HCT116 (cell line): ENCODE measurements at regions not wholly inside any gene's neighbourhood (a gene's known extent, or its start where the extent isn't known, plus 50 kb on each side); places are given as distances from the start of the nearest gene placed in this dataset.

ENCODE experiments used
- ATAC-seq: fragments of 200-7000 bp; cut with Tn5 transposase; 2 replicates; pipeline ENCODE4 v1.9.1; 2020; ENCODE audit warnings: mild to moderate bottlenecking, moderate library complexity
- BruUV-seq: library from RNA; stranded (reverse); fragments of 400-500 nt; replicated peaks from 2 replicates; lab custom pipeline; 2021; lab: Mats Ljungman, UMichigan
- CTCF ChIA-PET: fragments of 300-600 bp; sonication (Branson Sonifier 250); formaldehyde crosslinking; loops from one replicate; lab custom pipeline; 2021; ENCODE audit warnings: antibody characterized with exemption; lab: Charles Lee
- POLR2A ChIA-PET: fragments of 300-600, 350-600 bp; sonication (Branson Sonifier 250); formaldehyde crosslinking; loops from one replicate; lab custom pipeline; 2021; ENCODE audit warnings: antibody characterized with exemption; lab: Charles Lee
- RAD21 ChIA-PET, 2 experiments: fragments of 300-600 bp; sonication (Branson Sonifier 250); formaldehyde crosslinking; loops; one replicate each; lab custom pipeline; 2023; ENCODE audit warnings: low total read pairs in 2 of 2; ENCODE audit not compliant: uncharacterized antibody in 2 of 2, unreplicated experiment in 2 of 2, low non-redundant PET in 1 of 2; lab: Charles Lee
- DNase-seq: peaks from one replicate; pipeline ENCODE4 v3.0.0-alpha.2; 2010; ENCODE audit warnings: low read depth, low spot score
- H2AFZ ChIP-seq: fragments of 200-600 bp; shearing (Covaris generic), sonication (generic); 2 replicates; pipeline ENCODE4 v1.6.1; 2017; ENCODE audit warnings: low read depth, mixed run types, mixed read lengths, antibody characterized with exemption, low read length; ENCODE audit not compliant: poor library complexity, severe bottlenecking
- H3K27ac ChIP-seq: 2 replicates; pipeline ENCODE4 v1.5.1; 2012; ENCODE audit warnings: low read depth, low read length
- H3K27me3 ChIP-seq: fragments of 200-600 bp; sonication (generic); 2 replicates; pipeline ENCODE4 v1.6.1; 2016; ENCODE audit warnings: mixed run types, low read length, mixed read lengths; ENCODE audit not compliant: insufficient read depth
- H3K36me3 ChIP-seq, 2 experiments: fragments of 200-500 bp in 1 of 2; fragments of 200-600 bp in 1 of 2; sonication (Bioruptor generic) in 1 of 2; sonication (generic) in 1 of 2; 2 replicates each; pipeline versions ENCODE4 v1.5.1 to v1.6.1; 2014 to 2016; ENCODE audit warnings: low read length in 2 of 2, inconsistent platforms in 1 of 2, mixed read lengths in 1 of 2, mixed run types in 1 of 2; ENCODE audit not compliant: insufficient read depth in 2 of 2, control insufficient read depth in 1 of 2
- H3K4me1 ChIP-seq, 2 experiments: fragments of 200-600 bp in 1 of 2; sonication (generic) in 1 of 2; 2 replicates each; pipeline versions ENCODE4 v1.5.1 to v1.6.1; 2012 to 2017; ENCODE audit warnings: low read length in 2 of 2, inconsistent platforms in 1 of 2, mild to moderate bottlenecking in 1 of 2, mixed read lengths in 1 of 2, mixed run types in 1 of 2, moderate library complexity in 1 of 2; ENCODE audit not compliant: insufficient read depth in 2 of 2, control insufficient read depth in 1 of 2
- H3K4me2 ChIP-seq: fragments of 200-600 bp; sonication (generic); 2 replicates; pipeline ENCODE4 v1.6.1; 2017; ENCODE audit warnings: mixed run types, low read length, mixed read lengths
- H3K4me3 ChIP-seq, 2 experiments: fragments of 200-600 bp in 1 of 2; sonication (generic) in 1 of 2; replicated peaks in 1 of 2; 2 replicates each; pipeline ENCODE4 v1.5.1; 2011 to 2016; ENCODE audit warnings: low read length in 2 of 2, control low read depth in 1 of 2, low read depth in 1 of 2, mild to moderate bottlenecking in 1 of 2, mixed read lengths in 1 of 2, mixed run types in 1 of 2
- H3K79me2 ChIP-seq: fragments of 200-600 bp; sonication (generic); 2 replicates; pipeline ENCODE4 v1.6.1; 2017; ENCODE audit warnings: mild to moderate bottlenecking, mixed run types, low read length, moderate library complexity, mixed read lengths; ENCODE audit not compliant: insufficient read depth
- H3K9ac ChIP-seq: fragments of 200-600 bp; sonication (generic); 2 replicates; pipeline ENCODE4 v1.6.1; 2016; ENCODE audit warnings: low read length, mixed read lengths
- H3K9me2 ChIP-seq: fragments of 200-600 bp; sonication (generic), shearing (Covaris generic); 2 replicates; pipeline ENCODE4 v1.6.1; 2017; ENCODE audit warnings: mixed run types, mild to moderate bottlenecking, moderate library complexity; ENCODE audit not compliant: insufficient read depth
- H3K9me3 ChIP-seq, 2 experiments: fragments of 200-500 bp in 1 of 2; fragments of 200-600 bp in 1 of 2; sonication (Bioruptor generic) in 1 of 2; sonication (generic) in 1 of 2; 2 replicates each; pipeline ENCODE4 v1.6.1; 2014 to 2017; ENCODE audit warnings: low read length in 2 of 2, mixed read lengths in 2 of 2, inconsistent platforms in 1 of 2, low read depth in 1 of 2, mild to moderate bottlenecking in 1 of 2, mixed run types in 1 of 2, moderate library complexity in 1 of 2; ENCODE audit not compliant: control insufficient read depth in 1 of 2, insufficient read depth in 1 of 2
- H4K20me1 ChIP-seq: fragments of 200-600 bp; sonication (generic), shearing (Covaris generic); 2 replicates; pipeline ENCODE4 v1.6.1; 2017; ENCODE audit warnings: mixed run types, mild to moderate bottlenecking, moderate library complexity; ENCODE audit not compliant: insufficient read depth
- CBX3 ChIP-seq: IDR thresholded peaks from 2 replicates; pipeline ENCODE4 v1.6.1; 2012; ENCODE audit warnings: low read depth
- CEBPB ChIP-seq: IDR thresholded peaks from 2 replicates; pipeline ENCODE4 v1.6.1; 2012; ENCODE audit warnings: low read depth
- ELF1 ChIP-seq: IDR thresholded peaks from 2 replicates; pipeline ENCODE4 v1.6.1; 2012; ENCODE audit warnings: low read depth, borderline replicate concordance
- EZH2phosphoT487 ChIP-seq: fragments of 200-600 bp; IDR thresholded peaks from 2 replicates; pipeline ENCODE4 v1.6.1; 2018; ENCODE audit warnings: antibody characterized with exemption, borderline replicate concordance
- FOSL1 ChIP-seq: IDR thresholded peaks from 2 replicates; pipeline ENCODE4 v1.6.1; 2012; ENCODE audit warnings: low read depth
- JUND ChIP-seq: IDR thresholded peaks from 2 replicates; pipeline ENCODE4 v1.6.1; 2012
- MAX ChIP-seq: IDR thresholded peaks from 2 replicates; pipeline ENCODE4 v1.6.1; 2012
- POLR2A ChIP-seq: IDR thresholded peaks from 2 replicates; pipeline ENCODE4 v1.7.0; 2011; ENCODE audit warnings: borderline replicate concordance; ENCODE audit not compliant: insufficient read depth, insufficient read length; ENCODE audit errors: extremely low read depth
- TCF7L2 ChIP-seq: IDR thresholded peaks from 2 replicates; pipeline ENCODE4 v1.7.0; 2011; ENCODE audit warnings: borderline replicate concordance, inconsistent platforms; ENCODE audit not compliant: insufficient read depth, insufficient read length; ENCODE audit errors: extremely low read depth
- YY1 ChIP-seq: IDR thresholded peaks from 2 replicates; pipeline ENCODE4 v1.6.1; 2011; ENCODE audit warnings: low read length, low read depth, moderate library complexity, mild to moderate bottlenecking; ENCODE audit not compliant: insufficient replicate concordance; ENCODE audit errors: extremely low read depth
- ZBTB33 ChIP-seq: IDR thresholded peaks from 2 replicates; pipeline ENCODE4 v1.6.1; 2011; ENCODE audit warnings: mild to moderate bottlenecking, low read length, moderate library complexity; ENCODE audit not compliant: insufficient replicate concordance; ENCODE audit errors: extremely low read depth
- ZNF274 ChIP-seq: fragments of 200-500 bp; sonication (Bioruptor generic); IDR thresholded peaks from 2 replicates; pipeline ENCODE4 v1.6.1; 2014; ENCODE audit warnings: mild to moderate bottlenecking, low read depth, low read length, inconsistent platforms
- intact Hi-C: fragments of 100-400 bp; cut with micrococcal nuclease; formaldehyde crosslinking; loops from 2 replicates; pipeline ENCODE4 v1.10.0; 2022
- TF ChIP-seq, protein P1 (sequence below), 3 experiments: fragments of 200-600 bp in 1 of 3; sonication (generic) in 1 of 3; IDR thresholded peaks in 2 of 3; conservative IDR thresholded peaks in 1 of 3; 2 replicates each; pipeline ENCODE4 v1.5.1; 2012 to 2017; ENCODE audit warnings: low read depth in 2 of 3, low read length in 2 of 3, antibody characterized with exemption in 1 of 3, borderline replicate concordance in 1 of 3, control low read depth in 1 of 3, mild to moderate bottlenecking in 1 of 3, mixed read lengths in 1 of 3, mixed run types in 1 of 3, moderate library complexity in 1 of 3; ENCODE audit not compliant: insufficient read depth in 1 of 3

DNA sequence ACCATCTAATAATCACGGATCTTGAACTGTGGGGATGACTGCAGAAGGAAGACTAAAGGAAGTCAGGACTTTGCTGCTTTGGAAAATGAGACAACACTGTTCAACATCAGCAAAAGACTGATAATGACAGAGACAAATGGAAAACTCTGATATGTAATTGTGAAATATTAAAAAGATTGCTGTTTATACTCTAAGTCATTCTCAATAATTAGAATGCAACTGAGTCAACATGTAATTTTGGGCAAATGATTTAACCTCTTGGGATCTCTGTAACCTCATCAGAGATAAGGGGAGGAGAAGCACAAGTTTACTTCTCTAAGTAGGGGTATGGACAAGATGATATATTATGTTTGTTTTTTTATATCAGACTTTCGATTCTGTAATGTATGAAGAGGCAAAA lies 121.9 kb downstream of the GASK1B start:
- ChIA-PET CTCF (no interaction called here), POLR2A (no interaction called here), RAD21 (no interaction called here)
- Histone ChIP-seq H3K4me3 (no peak overlapping the region), H3K27me3 (no peaks in the 10 kb centered on the region), H3K79me2 (no peaks in the 10 kb centered on the region), H2AFZ (no peak overlapping the region), H4K20me1 (no peaks in the 10 kb centered on the region), H3K9me3 (no peaks in the 10 kb centered on the region), H3K4me1 (no peaks in the 10 kb centered on the region), H3K36me3 (no peaks in the 10 kb centered on the region), H3K27ac (no peak overlapping the region), H3K4me2 (no peak overlapping the region), H3K9me2 (no peaks in the 10 kb centered on the region; the same call in 1 of the 2 replicates), H3K9ac (no peak overlapping the region)
- intact Hi-C loops, result no loop called here
- no peak for TF ChIP-seq FOSL1
- ATAC-seq (no peak), DNase-seq (no peak)
- no TSS peak for BruUV-seq

DNA sequence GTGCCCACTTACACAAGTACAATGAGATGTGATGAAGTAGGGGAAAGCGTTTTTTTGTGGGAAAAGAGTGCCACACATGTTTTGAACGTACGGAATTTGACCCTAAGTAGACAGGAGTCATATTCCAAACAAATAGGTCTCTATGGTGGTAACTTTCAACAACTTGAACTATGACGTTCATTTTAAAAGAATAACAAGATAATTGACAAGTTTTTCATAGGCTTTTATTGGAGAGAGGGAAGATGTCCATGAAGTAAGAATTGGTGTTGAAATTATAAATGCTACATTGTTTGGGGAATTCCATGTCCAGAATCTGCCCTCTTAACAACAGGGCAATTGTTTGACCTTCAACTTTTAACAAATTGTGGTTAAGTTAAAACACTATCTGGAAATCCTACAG lies 126.5 kb downstream of the GASK1B start:
- intact Hi-C loops, result no loop called here
- Histone ChIP-seq H3K4me3 (no peak overlapping the region), H3K27me3 (no peaks in the 10 kb centered on the region), H3K27ac (no peak overlapping the region), H4K20me1 (no peaks in the 10 kb centered on the region), H3K4me2 (no peak overlapping the region), H3K4me1 (no peaks in the 10 kb centered on the region), H3K36me3 (no peaks in the 10 kb centered on the region), H3K79me2 (no peaks in the 10 kb centered on the region), H3K9me3 (no peaks in the 10 kb centered on the region), H3K9ac (no peak overlapping the region), H3K9me2 (no peaks in the 10 kb centered on the region; the same call in 1 of the 2 replicates), H2AFZ (no peak overlapping the region)
- ChIA-PET RAD21 (no interaction called here), POLR2A (no interaction called here), CTCF (no interaction called here)
- no peak for ATAC-seq
- TF ChIP-seq EZH2phosphoT487 (no peak), ELF1 (no peak), CEBPB (no peak), MAX (no peak), FOSL1 (no peak), POLR2A (no peak), CBX3 (no peak), YY1 (no peak), ZBTB33 (no peak), TCF7L2 (no peak), ZNF274 (no peak), JUND (no peak)
- TF ChIP-seq, protein P1, sequence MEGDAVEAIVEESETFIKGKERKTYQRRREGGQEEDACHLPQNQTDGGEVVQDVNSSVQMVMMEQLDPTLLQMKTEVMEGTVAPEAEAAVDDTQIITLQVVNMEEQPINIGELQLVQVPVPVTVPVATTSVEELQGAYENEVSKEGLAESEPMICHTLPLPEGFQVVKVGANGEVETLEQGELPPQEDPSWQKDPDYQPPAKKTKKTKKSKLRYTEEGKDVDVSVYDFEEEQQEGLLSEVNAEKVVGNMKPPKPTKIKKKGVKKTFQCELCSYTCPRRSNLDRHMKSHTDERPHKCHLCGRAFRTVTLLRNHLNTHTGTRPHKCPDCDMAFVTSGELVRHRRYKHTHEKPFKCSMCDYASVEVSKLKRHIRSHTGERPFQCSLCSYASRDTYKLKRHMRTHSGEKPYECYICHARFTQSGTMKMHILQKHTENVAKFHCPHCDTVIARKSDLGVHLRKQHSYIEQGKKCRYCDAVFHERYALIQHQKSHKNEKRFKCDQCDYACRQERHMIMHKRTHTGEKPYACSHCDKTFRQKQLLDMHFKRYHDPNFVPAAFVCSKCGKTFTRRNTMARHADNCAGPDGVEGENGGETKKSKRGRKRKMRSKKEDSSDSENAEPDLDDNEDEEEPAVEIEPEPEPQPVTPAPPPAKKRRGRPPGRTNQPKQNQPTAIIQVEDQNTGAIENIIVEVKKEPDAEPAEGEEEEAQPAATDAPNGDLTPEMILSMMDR (IDR thresholded peaks at IDR 0.05 in 2 of 3, conservative IDR thresholded peaks at IDR 0.05 in 1 of 3; ENCODE audit: borderline replicate concordance in 1 of 3, insufficient read depth in 1 of 3, low read depth in 2 of 3, low read length in 2 of 3), result no peak
- no peak for DNase-seq
- BruUV-seq, result no TSS peak
